KMS-11 (cell line): ENCODE measurements at regions not wholly inside any gene's neighbourhood (a gene's known extent, or its start where the extent isn't known, plus 50 kb on each side); places are given as distances from the start of the nearest gene placed in this dataset.
"Not testable (repeated sequence)": the region's sequence is repeated elsewhere in the genome, so short reads cannot be mapped to it uniquely, and the experiment has no call there.

Experiments used
- H2AFZ ChIP-seq: fragments of 200-600 bp; sonication (generic); 2 replicates; pipeline ENCODE4 v1.6.1; 2016; ENCODE audit warnings: antibody characterized with exemption, mixed run types, low read depth
- H3K27ac ChIP-seq: fragments of 200-600 bp; sonication (generic); 2 replicates; pipeline ENCODE4 v1.6.1; 2016; ENCODE audit warnings: mild to moderate bottlenecking, mixed run types
- H3K27me3 ChIP-seq: fragments of 200-600 bp; sonication (generic); 2 replicates; pipeline ENCODE4 v1.6.1; 2017; ENCODE audit warnings: mild to moderate bottlenecking, low read depth, mixed run types, moderate library complexity; ENCODE audit not compliant: insufficient read depth
- H3K36me3 ChIP-seq: fragments of 200-600 bp; sonication (generic); 2 replicates; pipeline ENCODE4 v1.6.1; 2017; ENCODE audit warnings: mild to moderate bottlenecking, mixed run types; ENCODE audit not compliant: insufficient read depth
- H3K4me1 ChIP-seq: fragments of 200-600 bp; sonication (generic); 2 replicates; pipeline ENCODE4 v1.6.1; 2016; ENCODE audit warnings: mild to moderate bottlenecking, low read depth, mixed run types; ENCODE audit not compliant: poor library complexity, severe bottlenecking
- H3K4me2 ChIP-seq: fragments of 200-600 bp; sonication (generic); 2 replicates; pipeline ENCODE4 v1.7.0; 2016; ENCODE audit warnings: mild to moderate bottlenecking, mixed run types
- H3K4me3 ChIP-seq: fragments of 200-600 bp; sonication (generic); IDR thresholded peaks from 2 replicates; pipeline ENCODE4 v1.6.1; 2017; ENCODE audit warnings: low read depth, low read length, mixed read lengths; ENCODE audit not compliant: insufficient read depth
- H3K79me2 ChIP-seq: fragments of 200-600 bp; sonication (generic); 2 replicates; pipeline ENCODE4 v1.6.1; 2016; ENCODE audit warnings: low read depth, mixed run types; ENCODE audit not compliant: insufficient read depth
- H3K9ac ChIP-seq: fragments of 200-600 bp; sonication (generic); 2 replicates; pipeline ENCODE4 v1.6.1; 2016; ENCODE audit warnings: mild to moderate bottlenecking, mixed run types
- H4K20me1 ChIP-seq: fragments of 200-600 bp; sonication (generic); 2 replicates; pipeline ENCODE4 v1.6.1; 2016; ENCODE audit warnings: mild to moderate bottlenecking, mixed run types; ENCODE audit not compliant: insufficient read depth
- CTCF ChIP-seq: fragments of 200-600 bp; sonication (generic); conservative IDR thresholded peaks from 2 replicates; pipeline ENCODE4 v1.6.1; 2017; ENCODE audit warnings: low read depth, mild to moderate bottlenecking, antibody characterized with exemption, low read length, moderate library complexity, mixed read lengths

- Histone ChIP-seq H3K9ac (no peak overlapping the region), H4K20me1 (no peaks in the 10 kb centered on the region), H3K4me1 (no peaks in the 10 kb centered on the region), H3K27me3 (no peaks in the 10 kb centered on the region), H3K4me3 (no peak overlapping the region), H3K36me3 (no peaks in the 10 kb centered on the region), H3K79me2 (no peaks in the 10 kb centered on the region), H3K4me2 (no peak overlapping the region), H3K27ac (no peak overlapping the region), H2AFZ (no peak overlapping the region)
- no peak for TF ChIP-seq CTCF
Measured at GRCh38 chr5:164230341-164230740, 724.9 kb downstream of the MAT2B start.

GRCh38 chr5:164233791-164234190, 728.4 kb downstream of the MAT2B start:
- H3K4me2 ChIP-seq, result no peak overlapping the region
- no peaks in the 10 kb centered on the region for H3K36me3 ChIP-seq
- H2AFZ ChIP-seq, result no peak overlapping the region
- no peak overlapping the region for H3K9ac ChIP-seq
- no peaks in the 10 kb centered on the region for H3K79me2 ChIP-seq
- H3K27me3 ChIP-seq, result no peaks in the 10 kb centered on the region
- H3K27ac ChIP-seq, result no peak overlapping the region
- no peak overlapping the region for H3K4me3 ChIP-seq
- H4K20me1 ChIP-seq, result no peaks in the 10 kb centered on the region
- no peak for TF ChIP-seq CTCF
- H3K4me1 ChIP-seq, result no peaks in the 10 kb centered on the region

GRCh38 chr5:164234321-164234720, 728.9 kb downstream of the MAT2B start:
- H3K4me3 ChIP-seq, result no peak overlapping the region
- no peaks in the 10 kb centered on the region for H3K79me2 ChIP-seq
- no peak for TF ChIP-seq CTCF
- H3K9ac ChIP-seq, result no peak overlapping the region
- no peaks in the 10 kb centered on the region for H3K4me1 ChIP-seq
- no peaks in the 10 kb centered on the region for H3K36me3 ChIP-seq
- no peaks in the 10 kb centered on the region for H3K27me3 ChIP-seq
- no peak overlapping the region for H3K27ac ChIP-seq
- no peak overlapping the region for H3K4me2 ChIP-seq
- no peak overlapping the region for H2AFZ ChIP-seq
- no peaks in the 10 kb centered on the region for H4K20me1 ChIP-seq

GRCh38 chr5:164235300-164235891, 730.0 kb downstream of the MAT2B start:
- no peak overlapping the region for H2AFZ ChIP-seq
- no peak overlapping the region for H3K27ac ChIP-seq
- H3K79me2 ChIP-seq, result no peaks in the 10 kb centered on the region
- H3K27me3 ChIP-seq, result no peaks in the 10 kb centered on the region
- no peak overlapping the region for H3K9ac ChIP-seq
- no peaks in the 10 kb centered on the region for H3K4me1 ChIP-seq
- no peak overlapping the region for H3K4me3 ChIP-seq
- no peaks in the 10 kb centered on the region for H4K20me1 ChIP-seq
- H3K36me3 ChIP-seq, result no peaks in the 10 kb centered on the region
- no peak for TF ChIP-seq CTCF
- no peak overlapping the region for H3K4me2 ChIP-seq

- Histone ChIP-seq H3K27ac (no peak overlapping the region), H3K4me1 (no peaks in the 10 kb centered on the region), H3K4me2 (no peak overlapping the region), H3K36me3 (no peaks in the 10 kb centered on the region), H2AFZ (no peak overlapping the region), H4K20me1 (no peaks in the 10 kb centered on the region), H3K79me2 (no peaks in the 10 kb centered on the region), H3K4me3 (no peak overlapping the region), H3K9ac (no peak overlapping the region), H3K27me3 (no peaks in the 10 kb centered on the region)
- no peak for TF ChIP-seq CTCF
Measured at GRCh38 chr5:164237486-164237885, 732.1 kb downstream of the MAT2B start.

GRCh38 chr5:164251781-164252180, 746.4 kb downstream of the MAT2B start:
- not testable (repeated sequence) for H3K36me3 ChIP-seq, H3K4me3 ChIP-seq, H3K4me1 ChIP-seq, H2AFZ ChIP-seq, H3K27me3 ChIP-seq, H3K4me2 ChIP-seq, H3K9ac ChIP-seq, H3K79me2 ChIP-seq, H4K20me1 ChIP-seq, H3K27ac ChIP-seq
